Adrenal gland (tissue), 9 donors: ENCODE measurements at regions not wholly inside any gene's neighbourhood (a gene's known extent, or its start where the extent isn't known, plus 50 kb on each side); places are given as distances from the start of the nearest gene placed in this dataset.
A peak's percentile ranks its signal among the peaks of the same experiment; 100 is the strongest.

Source experiments
- DNase-seq, 7 donors: peaks; one replicate each; pipeline ENCODE4 v3.0.0-alpha.2; 2019 to 2020
- H3K27ac ChIP-seq, 5 donors: fragments of 200-600 bp; sonication (generic) in 4 of 5; 1 replicate in 3 of 5; 2 replicates in 2 of 5; pipeline versions ENCODE4 v1.5.1 to v1.8.0; 2016 to 2020; ENCODE audit warnings: mild to moderate bottlenecking in 1 of 5
- H3K27me3 ChIP-seq: fragments of 200-600 bp; 2 replicates; pipeline ENCODE4 v1.8.0; 2021
- H3K36me3 ChIP-seq, 2 donors: fragments of 200-600 bp; replicated peaks in 1 of 2; 1 replicate in 1 of 2; 2 replicates in 1 of 2; pipeline versions ENCODE4 v1.5.1 to v1.8.0; 2018 to 2022
- H3K4me1 ChIP-seq, 2 donors: fragments of 200-600 bp; replicated peaks in 1 of 2; 1 replicate in 1 of 2; 2 replicates in 1 of 2; pipeline versions ENCODE4 v1.5.1 to v1.8.0; 2018 to 2021
- H3K4me3 ChIP-seq, 4 donors: fragments of 200-600 bp; sonication (generic) in 3 of 4; one replicate each; pipeline ENCODE4 v1.5.1; 2016 to 2018
- H3K9me3 ChIP-seq, 3 donors: fragments of 200-600 bp; sonication (generic) in 1 of 3; replicated peaks in 1 of 3; 1 replicate in 2 of 3; 2 replicates in 1 of 3; pipeline versions ENCODE4 v1.5.1 to v1.8.0; 2016 to 2021
- CTCF ChIP-seq, 6 experiments: fragments of 450-650 bp in 4 of 6; fragments of 200-600 bp in 2 of 6; sonication (generic) in 1 of 6; IDR thresholded peaks; 1 replicate in 5 of 6; 2 replicates in 1 of 6; pipeline versions ENCODE4 v1.5.1 to v1.8.0; 2016 to 2021; ENCODE audit warnings: antibody characterized with exemption in 6 of 6, mild to moderate bottlenecking in 2 of 6, moderate library complexity in 1 of 6
- POLR2A ChIP-seq, 2 donors: fragments of 450-650 bp; IDR thresholded peaks; one replicate each; pipeline ENCODE4 v1.6.1; 2017; ENCODE audit warnings: antibody characterized with exemption in 2 of 2, mild to moderate bottlenecking in 2 of 2, moderate library complexity in 1 of 2
- WGBS, 4 donors: extraction: QIAGEN DNeasy Blood & Tissue Kit in 2 of 4; methylation state at CpG; one replicate each; pipeline versions ENCODE4 v1.1.5 to v1.1.7; 2013 to 2017; 5-methylcytosine and 5-hydroxymethylcytosine counted together
- intact Hi-C, 2 donors: fragments of 100-400 bp; cut with DNase I; formaldehyde crosslinking; loops; one replicate each; pipeline versions ENCODE4 v1.14.1 to v1.15.0; 2022 to 2023
- donor health status: healthy with polysubstance abuse.
- donor health status: Bipolar disorder and iron deficiency.
- donor health status: DM: yes; HTN: yes; CAD: no.
- donor health status: DM: no; HTN: no; CAD: no.
- donor health status: DM: no; HTN: no; CAD: no.

DNA sequence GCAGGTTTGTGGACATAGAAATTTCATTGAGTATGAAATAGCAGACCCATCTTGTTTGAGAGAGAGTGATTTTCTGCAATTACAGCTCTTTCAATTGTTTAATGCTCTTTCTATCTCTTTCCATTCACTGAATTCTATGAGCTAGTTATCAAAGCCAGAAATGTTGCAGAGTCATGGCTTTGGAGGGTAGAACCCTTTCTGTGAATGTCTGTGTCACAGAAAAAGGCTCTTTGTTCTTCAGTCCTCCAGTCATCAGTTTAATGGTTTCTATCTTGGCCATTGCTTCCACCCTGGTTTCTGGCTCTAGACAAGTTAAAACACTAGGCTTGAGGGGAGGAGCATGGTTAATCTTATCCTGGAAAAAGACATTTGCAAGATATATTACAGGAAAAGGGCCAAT, 655.0 kb downstream of the STK39 start:
- H3K4me3 ChIP-seq = no peak overlapping the region
- no peaks in the 10 kb centered on the region for H3K27me3 ChIP-seq
- no peak for DNase-seq
- no peaks in the 10 kb centered on the region for H3K9me3 ChIP-seq
- TF ChIP-seq POLR2A (IDR thresholded peaks at IDR 0.05) (no peak), CTCF (IDR thresholded peaks at IDR 0.05) (no peak)
- H3K27ac ChIP-seq = no peak overlapping the region
- H3K4me1 ChIP-seq = no peaks in the 10 kb centered on the region
- no peaks in the 10 kb centered on the region for H3K36me3 ChIP-seq
- intact Hi-C loops = no loop called here

DNA sequence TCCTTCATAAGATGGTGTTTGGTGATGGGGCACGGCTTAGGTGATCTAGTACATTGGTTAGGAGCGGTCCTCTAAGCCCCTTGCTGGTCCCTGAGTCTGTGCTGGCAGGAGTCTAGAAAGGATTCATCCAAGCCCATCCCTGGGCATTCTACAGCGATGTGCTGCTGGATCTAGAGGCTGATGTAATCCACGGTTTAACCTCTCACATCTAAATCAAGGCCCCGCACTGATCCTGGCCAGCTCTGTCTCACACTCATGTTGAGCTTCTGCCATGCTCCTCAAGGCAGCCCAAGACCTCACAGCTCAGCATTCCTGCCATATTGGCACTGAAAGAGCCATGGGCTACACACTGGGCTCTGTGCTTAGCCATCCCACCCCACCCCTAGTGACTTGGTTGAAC, 664.8 kb downstream of the STK39 start:
- intact Hi-C loops = no loop called here

GRCh38 chr2:167581961-167582574, 665.3 kb downstream of the STK39 start:
- H3K27ac ChIP-seq = no peak overlapping the region
- no peaks in the 10 kb centered on the region for H3K27me3 ChIP-seq
- DNase-seq = no peak
- WGBS, 4 donors = 41 to 60% (median 50%) methylated on average over 6 of the region's 6 CpGs
- H3K4me3 ChIP-seq = peak overlapping the region in 1 of 4 donors; percentile 6
- no peaks in the 10 kb centered on the region for H3K4me1 ChIP-seq
- intact Hi-C loops = no loop called here
- H3K9me3 ChIP-seq = no peaks in the 10 kb centered on the region
- no peaks in the 10 kb centered on the region for H3K36me3 ChIP-seq
- TF ChIP-seq POLR2A (IDR thresholded peaks at IDR 0.05) (no peak), CTCF (IDR thresholded peaks at IDR 0.05) (no peak)

More for the DNA sequence above, 664.8 kb downstream of the STK39 start:
- no peak for DNase-seq
- Histone ChIP-seq H3K36me3 (no peaks in the 10 kb centered on the region), H3K9me3 (no peaks in the 10 kb centered on the region), H3K27ac (no peak overlapping the region), H3K4me1 (no peaks in the 10 kb centered on the region), H3K27me3 (no peaks in the 10 kb centered on the region), H3K4me3 (no peak overlapping the region)
- TF ChIP-seq CTCF (IDR thresholded peaks at IDR 0.05) = no peak
- TF ChIP-seq POLR2A (IDR thresholded peaks at IDR 0.05) = no peak
- 85 to 100% (median 88%) methylated on average over 4 to 5 of the region's 5 CpGs for WGBS, 4 donors

DNA sequence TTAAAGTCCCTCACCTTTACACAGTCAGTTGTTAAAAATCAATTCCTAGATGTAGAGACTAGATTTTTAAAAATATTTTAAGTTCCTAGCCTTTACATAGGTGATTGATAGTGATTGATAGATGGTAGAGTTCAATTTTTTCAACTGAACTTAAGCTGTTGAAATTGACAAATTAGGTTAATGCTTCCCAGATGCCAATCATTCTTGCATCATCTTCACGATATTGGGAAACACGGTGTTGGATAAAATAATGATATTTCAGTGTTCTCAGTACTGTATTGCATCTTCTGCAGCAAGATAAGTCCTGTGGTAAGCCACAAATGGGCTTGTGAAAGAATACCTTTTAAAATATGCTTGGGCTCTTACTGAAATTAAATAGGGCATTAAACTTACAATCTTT, 667.6 kb downstream of the STK39 start:
- TF ChIP-seq CTCF (IDR thresholded peaks at IDR 0.05) (no peak), POLR2A (IDR thresholded peaks at IDR 0.05) (no peak)
- no peaks in the 10 kb centered on the region for H3K36me3 ChIP-seq
- no peak overlapping the region for H3K4me3 ChIP-seq
- no peak overlapping the region for H3K27ac ChIP-seq
- no peaks in the 10 kb centered on the region for H3K4me1 ChIP-seq
- intact Hi-C loops = no loop called here
- no peak for DNase-seq
- 53 to 60% (median 57%) methylated on average over 2 of the region's 2 CpGs for WGBS, 4 donors
- no peaks in the 10 kb centered on the region for H3K9me3 ChIP-seq
- H3K27me3 ChIP-seq = no peaks in the 10 kb centered on the region
